GM18520 (cell line): ENCODE measurements at regions not wholly inside any gene's neighbourhood (a gene's known extent, or its start where the extent isn't known, plus 50 kb on each side); places are given as distances from the start of the nearest gene placed in this dataset.
"Not testable (repeated sequence)": the region's sequence is repeated elsewhere in the genome, so short reads cannot be mapped to it uniquely, and the experiment has no call there.

ENCODE experiments used
- ATAC-seq: cut with Tn5 transposase; IDR thresholded peaks from one replicate; pipeline ENCODE4 v1.9.1; 2021; ENCODE audit not compliant: unreplicated experiment

GRCh38 chr1:223992456-223993246, 121.3 kb upstream of the FBXO28 start:
- ATAC-seq = peak; percentile 99

- not testable (repeated sequence) for ATAC-seq
These were observed 122.5 kb upstream of the FBXO28 start for GRCh38 chr1:223991297-223991857.

- ATAC-seq = not testable (repeated sequence)
These were observed 116.2 kb upstream of the TP53BP2 start for GRCh38 chr1:223961985-223962384.

- not testable (repeated sequence) for ATAC-seq
These were observed 107.1 kb upstream of the TP53BP2 start for GRCh38 chr1:223952801-223953200.

- not testable (repeated sequence) for ATAC-seq
These were observed 105.8 kb upstream of the TP53BP2 start for GRCh38 chr1:223951551-223951950.

- not testable (repeated sequence) for ATAC-seq
These were observed 104.2 kb upstream of the TP53BP2 start for GRCh38 chr1:223949944-223950343.

GRCh38 chr1:223948041-223948440, 102.3 kb upstream of the TP53BP2 start:
- ATAC-seq = not testable (repeated sequence)

GRCh38 chr1:223936592-223936991, 90.8 kb upstream of the TP53BP2 start:
- ATAC-seq = not testable (repeated sequence)

GRCh38 chr1:223931476-223931875, 85.7 kb upstream of the TP53BP2 start:
- not testable (repeated sequence) for ATAC-seq

- not testable (repeated sequence) for ATAC-seq
These were observed 75.1 kb upstream of the TP53BP2 start for GRCh38 chr1:223920805-223921204.

GRCh38 chr1:223915476-223915875, 69.7 kb upstream of the TP53BP2 start:
- not testable (repeated sequence) for ATAC-seq

GRCh38 chr1:223913715-223914114, 68.0 kb upstream of the TP53BP2 start:
- ATAC-seq = not testable (repeated sequence)

- not testable (repeated sequence) for ATAC-seq
These were observed 62.3 kb upstream of the TP53BP2 start for GRCh38 chr1:223907943-223908587.

GRCh38 chr1:223903221-223903620, 57.5 kb upstream of the TP53BP2 start:
- not testable (repeated sequence) for ATAC-seq

- not testable (repeated sequence) for ATAC-seq
These were observed 54.0 kb upstream of the TP53BP2 start for GRCh38 chr1:223899775-223900174.

GRCh38 chr1:223897097-223897496, 51.4 kb upstream of the TP53BP2 start:
- not testable (repeated sequence) for ATAC-seq

- not testable (repeated sequence) for ATAC-seq
These were observed 50.2 kb upstream of the TP53BP2 start for GRCh38 chr1:223895950-223896349.
